ENCODE measurements at regions not wholly inside any gene's neighbourhood (a gene's known extent, or its start where the extent isn't known, plus 50 kb on each side); places are given as distances from the start of the nearest gene placed in this dataset.

DNA sequence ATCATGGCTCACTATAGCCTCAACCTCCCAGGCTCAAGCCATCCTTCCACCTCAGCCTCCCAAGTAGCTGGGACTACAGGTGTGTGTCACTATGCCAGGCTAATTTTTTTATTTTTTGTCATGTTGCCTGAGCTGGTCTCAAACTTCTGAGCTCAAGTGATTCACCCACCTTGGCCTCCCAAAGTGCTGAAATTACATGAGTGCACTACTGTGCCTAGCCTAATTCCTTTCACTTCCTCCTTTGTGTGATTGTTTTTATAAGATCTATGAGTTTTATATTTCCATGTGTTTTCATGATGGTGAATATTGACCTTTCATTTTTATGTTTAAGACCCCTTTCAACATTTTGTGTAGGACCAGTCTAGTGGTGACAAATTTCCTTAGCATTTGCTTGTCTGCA lies 55.2 kb upstream of the IL12B start:
- TF ChIP-seq POLR2A (IDR thresholded peaks at IDR 0.05; ENCODE audit: low read length) (no peak), GATA1 (IDR thresholded peaks at IDR 0.05; ENCODE audit: low read depth, low read length) (no peak)
- DNase-seq, result no peak

DNA sequence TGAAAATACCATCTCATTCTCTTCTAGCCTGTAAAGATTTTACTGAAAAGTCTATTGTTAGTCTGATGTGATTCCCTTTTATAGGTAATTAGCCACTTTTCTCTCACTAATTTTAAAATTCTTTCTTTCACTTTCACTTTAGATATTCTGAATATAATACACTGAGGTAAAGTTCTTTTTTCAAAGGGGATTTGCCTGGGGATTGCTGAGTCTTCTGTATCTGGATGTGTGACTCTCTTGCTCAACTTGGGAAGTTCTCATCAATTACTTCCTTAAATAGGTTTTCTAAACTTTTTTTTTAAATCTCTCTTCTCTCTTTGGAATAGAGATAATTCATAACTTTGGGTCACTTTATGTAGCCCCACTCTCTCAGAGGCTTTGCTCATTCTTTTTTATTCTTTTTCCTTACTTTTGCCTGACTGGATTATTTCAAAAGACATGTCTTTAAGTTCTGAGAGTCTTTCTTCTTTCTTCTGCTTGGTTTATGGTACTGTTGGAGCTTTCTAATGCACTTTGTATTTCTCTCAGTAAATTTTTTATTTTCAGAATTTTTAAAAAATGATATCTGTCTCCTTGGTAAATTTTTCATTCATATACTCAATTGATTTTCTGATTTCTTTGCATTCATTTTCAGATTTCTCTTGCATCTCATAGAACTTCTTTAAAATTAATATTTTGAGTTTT lies 55.9 kb upstream of the IL12B start:
- no peak for TF ChIP-seq POLR2A (IDR thresholded peaks at IDR 0.05; ENCODE audit: low read length)
- TF ChIP-seq GATA1 (IDR thresholded peaks at IDR 0.05; ENCODE audit: low read depth, low read length), result no peak
- DNase-seq, result no peak

- no peak for TF ChIP-seq GATA1 (IDR thresholded peaks at IDR 0.05; ENCODE audit: low read depth, low read length)
- TF ChIP-seq POLR2A (IDR thresholded peaks at IDR 0.05; ENCODE audit: low read length), result no peak
- no peak for DNase-seq
Observed at GRCh38 chr5:159392871-159393270, 62.6 kb upstream of the IL12B start.

- peak; percentile 68 to 88 for DNase-seq
- no peak for TF ChIP-seq POLR2A (IDR thresholded peaks at IDR 0.05; ENCODE audit: low read length)
- TF ChIP-seq GATA1 (IDR thresholded peaks at IDR 0.05; ENCODE audit: low read depth, low read length), result no peak
Observed at GRCh38 chr5:159393854-159394274, 63.6 kb upstream of the IL12B start.

DNA sequence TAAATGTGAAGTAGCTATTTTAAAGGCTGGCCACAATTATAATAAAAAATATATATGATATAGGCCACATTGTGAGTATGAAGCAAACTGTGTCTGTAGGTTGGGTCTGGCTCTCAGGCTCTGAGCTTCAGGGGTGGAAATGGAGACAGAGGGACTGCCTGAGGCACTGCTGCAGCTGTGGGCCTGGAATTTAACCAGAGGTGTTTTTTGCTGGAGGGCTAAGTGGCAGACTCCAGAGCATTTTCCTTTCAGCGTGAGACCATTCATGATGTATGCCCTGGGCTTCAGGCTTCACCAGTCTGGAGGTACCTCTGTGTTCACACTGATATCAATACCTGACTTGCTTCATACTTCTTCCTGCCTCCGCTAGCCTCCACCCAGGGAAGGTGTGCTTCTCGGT lies 64.9 kb upstream of the IL12B start:
- DNase-seq, result no peak
- TF ChIP-seq GATA1 (IDR thresholded peaks at IDR 0.05; ENCODE audit: low read depth, low read length), result no peak
- no peak for TF ChIP-seq POLR2A (IDR thresholded peaks at IDR 0.05; ENCODE audit: low read length)

DNA sequence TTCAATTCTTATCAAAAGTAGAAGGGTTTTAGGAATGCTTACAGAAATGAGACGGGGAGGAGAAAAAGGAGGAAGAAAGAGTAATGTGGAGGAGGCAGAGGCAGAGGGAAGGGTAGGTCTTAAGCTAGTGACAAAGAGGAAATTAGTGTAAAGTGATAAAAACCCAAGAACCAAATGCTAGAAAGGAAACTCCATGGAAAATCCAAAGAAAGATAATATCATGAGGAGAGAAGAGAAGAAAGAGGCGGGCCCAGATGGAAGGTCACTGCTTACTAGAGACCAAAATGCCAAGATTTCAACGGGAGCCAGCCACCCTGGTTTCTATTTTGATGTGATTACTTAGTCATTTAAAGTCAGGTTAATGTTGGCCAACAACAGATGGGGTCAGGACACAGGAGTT lies 68.6 kb upstream of the IL12B start:
- no peak for DNase-seq
- TF ChIP-seq GATA1 (IDR thresholded peaks at IDR 0.05; ENCODE audit: low read depth, low read length) (no peak), POLR2A (IDR thresholded peaks at IDR 0.05; ENCODE audit: low read length) (no peak)

DNA sequence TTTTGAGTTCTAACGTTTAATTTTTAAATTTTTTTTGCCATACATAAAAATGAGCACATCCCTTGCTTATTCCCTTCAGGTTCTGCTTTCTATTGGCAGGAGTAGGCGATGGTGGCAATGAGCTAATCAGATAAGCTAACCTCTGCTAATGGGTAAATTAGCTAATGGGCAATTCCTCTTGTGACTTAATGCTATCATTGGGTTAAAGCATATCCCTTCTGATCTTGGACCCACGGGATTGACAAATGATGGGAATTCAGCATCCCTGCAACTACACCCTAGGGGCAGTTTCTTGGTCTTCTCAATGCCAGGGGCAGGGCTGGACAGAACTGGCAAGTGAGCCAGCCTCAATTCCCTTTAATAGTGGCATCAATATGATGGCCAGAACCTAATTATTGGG lies 70.2 kb upstream of the IL12B start:
- TF ChIP-seq POLR2A (IDR thresholded peaks at IDR 0.05; ENCODE audit: low read length), result no peak
- no peak for TF ChIP-seq GATA1 (IDR thresholded peaks at IDR 0.05; ENCODE audit: low read depth, low read length)
- DNase-seq, result no peak

DNA sequence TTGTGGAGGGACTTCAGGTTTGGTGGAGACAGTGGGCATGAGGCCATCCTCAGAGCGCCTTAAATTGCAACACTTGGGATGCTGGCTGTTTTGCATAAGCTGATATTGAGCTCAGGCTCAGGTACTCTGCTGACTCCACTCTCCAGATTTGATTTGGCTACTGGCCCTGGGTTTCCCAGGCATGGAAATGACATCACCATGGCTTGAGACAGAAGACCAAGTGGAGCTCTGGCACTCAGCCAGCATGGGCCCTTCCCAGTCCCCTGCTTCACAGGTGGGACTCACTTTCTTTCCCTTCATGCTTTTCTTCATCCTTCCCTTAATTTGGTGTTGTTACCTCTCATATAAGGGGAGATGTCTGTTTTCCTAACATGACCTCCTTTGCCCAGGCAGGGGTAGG lies 72.0 kb upstream of the IL12B start:
- no peak for DNase-seq
- TF ChIP-seq POLR2A (IDR thresholded peaks at IDR 0.05; ENCODE audit: low read length), result no peak

DNA sequence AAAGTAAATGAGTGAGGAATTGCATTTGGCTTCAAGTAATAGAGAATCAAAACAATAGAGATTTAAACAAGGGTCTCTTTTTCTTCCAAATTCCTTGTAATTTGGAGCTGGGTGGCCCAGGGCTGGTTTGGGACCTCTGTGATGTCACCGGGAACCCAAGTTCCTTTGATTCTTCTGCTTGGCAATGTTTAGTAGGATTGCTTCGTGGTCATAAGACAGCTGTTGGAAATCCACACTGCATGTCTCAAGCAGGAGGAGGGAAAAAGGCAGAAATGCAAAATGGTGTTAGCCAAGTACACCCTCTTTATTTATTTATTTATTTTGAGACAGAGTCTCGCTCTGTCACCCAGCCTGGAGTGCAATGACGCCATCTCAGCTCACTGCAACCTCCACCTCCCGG lies 72.6 kb upstream of the IL12B start:
- no peak for DNase-seq
- no peak for TF ChIP-seq POLR2A (IDR thresholded peaks at IDR 0.05; ENCODE audit: low read length)
- no peak for TF ChIP-seq GATA1 (IDR thresholded peaks at IDR 0.05; ENCODE audit: low read depth, low read length)

DNA sequence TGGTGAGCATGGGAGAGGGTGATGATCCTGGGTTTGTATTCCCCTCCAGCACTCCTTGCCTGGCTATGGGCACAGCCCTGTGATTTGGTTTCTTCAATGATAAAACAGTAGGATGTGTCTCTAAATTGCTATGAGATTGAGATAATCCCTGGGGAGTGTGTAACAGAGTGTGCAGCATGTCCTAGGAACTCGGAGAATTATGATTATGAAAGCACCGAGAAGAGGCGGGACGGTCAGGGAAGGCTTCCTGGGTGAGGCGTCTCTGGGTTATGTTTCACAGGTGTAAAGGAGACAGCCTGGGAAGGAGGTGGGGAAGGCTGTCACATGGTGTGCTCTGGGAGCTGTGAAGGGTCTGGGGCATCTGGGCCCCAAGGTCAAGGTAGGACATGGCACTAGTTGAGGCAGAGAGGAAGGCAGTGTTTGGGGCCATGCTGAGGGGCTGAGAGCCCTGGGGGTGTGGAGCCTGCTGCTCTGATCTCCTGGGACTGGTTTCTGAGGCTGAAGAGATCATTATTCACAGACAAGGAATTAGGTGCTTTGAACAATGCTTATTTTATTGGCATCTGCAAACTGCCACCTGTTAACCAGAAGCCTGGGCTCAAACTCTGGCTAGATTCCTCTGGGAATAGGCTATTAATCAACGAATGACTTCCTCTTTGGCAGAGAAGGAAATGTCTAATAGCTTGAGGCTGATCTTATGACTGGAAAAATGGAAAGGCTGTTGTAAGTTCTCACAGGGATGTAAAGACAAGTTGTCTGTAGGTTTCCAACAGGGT lies 73.8 kb upstream of the IL12B start:
- TF ChIP-seq GATA1 (IDR thresholded peaks at IDR 0.05; ENCODE audit: low read depth, low read length) (no peak), POLR2A (IDR thresholded peaks at IDR 0.05; ENCODE audit: low read length) (no peak)
- no peak for DNase-seq

DNA sequence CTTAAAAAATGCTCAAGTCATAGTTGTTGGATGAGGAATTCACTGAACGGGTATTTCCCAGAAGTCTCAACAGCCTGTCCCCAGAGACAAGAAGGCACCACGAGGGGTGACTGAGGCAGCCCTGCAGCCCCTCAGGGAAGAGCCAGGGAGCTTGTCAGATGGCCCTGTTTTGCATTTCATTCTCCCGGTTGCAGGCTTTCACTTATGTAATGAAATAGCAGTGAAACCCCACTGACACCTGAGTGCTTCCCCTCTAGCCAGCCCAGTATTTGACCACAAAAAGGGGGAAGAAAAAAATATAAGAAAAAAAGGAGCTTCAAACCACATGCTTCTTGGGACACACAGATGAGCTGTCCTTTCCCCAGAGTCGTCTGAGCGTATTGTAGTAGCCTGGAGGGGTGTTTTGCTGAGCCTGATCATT lies 75.3 kb upstream of the IL12B start:
- DNase-seq, result no peak
- TF ChIP-seq POLR2A (IDR thresholded peaks at IDR 0.05; ENCODE audit: low read length) (no peak), GATA1 (IDR thresholded peaks at IDR 0.05; ENCODE audit: low read depth, low read length) (no peak)

GRCh38 chr5:159406571-159406970 lies 76.3 kb upstream of the IL12B start:
- no peak for TF ChIP-seq POLR2A (IDR thresholded peaks at IDR 0.05; ENCODE audit: low read length)
- no peak for TF ChIP-seq GATA1 (IDR thresholded peaks at IDR 0.05; ENCODE audit: low read depth, low read length)
- no peak for DNase-seq

GRCh38 chr5:159409801-159410200 lies 79.5 kb upstream of the IL12B start:
- no peak for DNase-seq
- TF ChIP-seq GATA1 (IDR thresholded peaks at IDR 0.05; ENCODE audit: low read depth, low read length) (no peak), POLR2A (IDR thresholded peaks at IDR 0.05; ENCODE audit: low read length) (no peak)

GRCh38 chr5:159410480-159410879 lies 80.2 kb upstream of the IL12B start:
- no peak for DNase-seq
- no peak for TF ChIP-seq POLR2A (IDR thresholded peaks at IDR 0.05; ENCODE audit: low read length)

DNA sequence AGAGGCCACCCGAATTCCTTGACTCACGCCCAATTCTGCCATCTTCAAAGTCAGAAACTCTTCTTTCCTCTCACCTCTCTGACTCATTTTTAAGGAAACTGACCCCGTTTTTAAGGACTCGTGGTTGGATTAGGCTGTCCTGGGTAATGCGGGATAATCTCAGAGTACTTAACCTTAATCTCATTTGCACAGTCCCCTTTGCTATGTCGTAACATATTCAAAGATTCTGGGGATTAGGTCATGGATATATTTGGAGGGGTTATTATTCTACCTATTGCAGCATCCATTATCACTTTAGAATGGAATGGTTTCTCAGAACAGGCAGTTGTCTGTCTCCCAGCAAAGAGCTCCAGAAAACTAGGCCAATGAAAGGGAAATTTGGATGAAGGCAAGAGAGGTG lies 80.8 kb upstream of the IL12B start:
- TF ChIP-seq GATA1 (IDR thresholded peaks at IDR 0.05; ENCODE audit: low read depth, low read length) (no peak), POLR2A (IDR thresholded peaks at IDR 0.05; ENCODE audit: low read length) (no peak)
- no peak for DNase-seq
